OCI-LY3 (cell line): ENCODE measurements at regions not wholly inside any gene's neighbourhood (a gene's known extent, or its start where the extent isn't known, plus 50 kb on each side); places are given as distances from the start of the nearest gene placed in this dataset.

Experiments
- CTCF ChIP-seq: fragments of 200-600, 300-600 bp; sonication (generic); IDR thresholded peaks from 2 replicates; pipeline ENCODE4 v1.5.1; 2014; ENCODE audit warnings: antibody characterized with exemption, low read length, low read depth
- EZH2phosphoT487 ChIP-seq: fragments of 200-600 bp; shearing (Covaris generic); IDR thresholded peaks from 2 replicates; pipeline ENCODE4 v1.6.1; 2018; ENCODE audit warnings: antibody characterized with exemption, mixed run types, low read depth

- no peak for TF ChIP-seq CTCF
- no peak for TF ChIP-seq EZH2phosphoT487
Measured at GRCh38 chr9:73528926-73529325, 377.3 kb downstream of the ANXA1 start.
